Transverse colon (tissue), 4 donors: ENCODE measurements at regions not wholly inside any gene's neighbourhood (a gene's known extent, or its start where the extent isn't known, plus 50 kb on each side); places are given as distances from the start of the nearest gene placed in this dataset.

ENCODE experiments used
- DNase-seq: peaks from one replicate; pipeline ENCODE4 v3.0.0-alpha.2; 2019
- H3K27ac ChIP-seq, 4 donors: fragments of 200-600 bp; sonication (generic); 2 replicates each; pipeline ENCODE4 v1.5.1; 2016 to 2018; ENCODE audit warnings: inconsistent platforms in 4 of 4
- H3K27me3 ChIP-seq: fragments of 200-600 bp; sonication (generic); 2 replicates; pipeline ENCODE4 v1.5.1; 2017; ENCODE audit warnings: inconsistent platforms
- H3K36me3 ChIP-seq, 4 donors: fragments of 200-600 bp; sonication (generic); 2 replicates each; pipeline ENCODE4 v1.5.1; 2017 to 2019; ENCODE audit warnings: inconsistent platforms in 4 of 4
- H3K4me1 ChIP-seq, 4 donors: fragments of 200-600 bp; sonication (generic); 2 replicates each; pipeline ENCODE4 v1.5.1; 2017 to 2020; ENCODE audit warnings: inconsistent platforms in 4 of 4
- H3K4me3 ChIP-seq, 4 donors: fragments of 200-600 bp; sonication (generic); 1 replicate in 1 of 4; 2 replicates in 3 of 4; pipeline versions ENCODE4 v1.5.1 to v1.6.1; 2017 to 2019; ENCODE audit warnings: inconsistent platforms in 4 of 4
- H3K9me3 ChIP-seq, 2 donors: fragments of 200-600 bp; sonication (generic); 2 replicates each; pipeline ENCODE4 v1.5.1; 2017 to 2019; ENCODE audit warnings: inconsistent platforms in 2 of 2
- EP300 ChIP-seq: sonication (generic); formaldehyde crosslinking; IDR thresholded peaks from one replicate; pipeline ENCODE4 v1.6.1; 2017; ENCODE audit warnings: antibody characterized with exemption, low read depth
- POLR2A ChIP-seq: fragments of 450-650 bp; IDR thresholded peaks from one replicate; pipeline ENCODE4 v1.6.1; 2016; ENCODE audit warnings: antibody characterized with exemption, mild to moderate bottlenecking, moderate library complexity
- POLR2AphosphoS5 ChIP-seq, 3 donors: sonication (generic); formaldehyde crosslinking; IDR thresholded peaks; one replicate each; pipeline ENCODE4 v1.6.1; 2016; ENCODE audit warnings: antibody characterized with exemption in 3 of 3
- WGBS, 2 donors: methylation state at CpG; one replicate each; pipeline ENCODE4 v1.1.5; 2018; ENCODE audit warnings: low coverage in 1 of 2; 5-methylcytosine and 5-hydroxymethylcytosine counted together
- in situ Hi-C, 4 donors: fragments of 200-750 bp; cut with MboI; loops; one replicate each; pipeline versions ENCODE4 v1.15.0 to v1.15.1; 2017; ENCODE audit warnings: low sequenced_read_pairs in 3 of 4, low pct_ligation_motif_present in 1 of 4, low pct_unique_long_range_greater_than_20kb in 1 of 4
- intact Hi-C: fragments of 100-400 bp; cut with DNase I; formaldehyde crosslinking; loops from one replicate; pipeline ENCODE4 v1.15.1; 2023; ENCODE audit warnings: low total_unique reads
- TF ChIP-seq, protein P1 (sequence below), 5 experiments: fragments of 200-600 bp in 3 of 5; fragments of 450-650 bp in 2 of 5; sonication (generic) in 3 of 5; IDR thresholded peaks; 1 replicate in 2 of 5; 2 replicates in 3 of 5; pipeline ENCODE4 v1.5.1; 2016 to 2017; ENCODE audit warnings: antibody characterized with exemption in 5 of 5, inconsistent platforms in 3 of 5, mild to moderate bottlenecking in 2 of 5, moderate library complexity in 1 of 5

DNA sequence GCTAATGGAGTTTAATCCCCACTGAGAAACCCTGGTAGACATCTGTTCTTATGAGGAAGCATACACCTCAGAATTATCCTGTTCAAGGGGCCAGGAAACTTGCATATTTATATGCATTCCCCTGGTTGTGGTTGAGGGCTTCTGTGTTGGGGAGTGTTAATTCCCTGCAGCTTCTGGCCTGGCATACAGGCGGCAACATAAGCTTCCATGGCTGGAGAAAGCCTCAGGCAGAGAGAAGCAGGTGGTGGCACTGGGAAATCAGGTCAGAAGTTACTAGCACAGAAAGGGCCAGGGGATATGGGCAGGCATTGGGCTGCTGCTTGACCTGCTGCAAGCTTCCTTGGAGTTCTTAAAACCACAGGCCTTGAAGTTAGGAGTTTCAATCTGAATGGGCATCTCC is 166.1 kb upstream of the SEMA6A start:
- 100% methylated on average over 1 of the region's 1 CpG; no CpG with 5 or more reads in 1 of the 2 donors for WGBS, 2 donors
- H3K9me3 ChIP-seq: no peaks in the 10 kb centered on the region
- peaks cover 0 to 10% (median 3%) of the 10 kb centered on the region in 4 donors for H3K4me1 ChIP-seq
- intact Hi-C loops (no loop called here), in situ Hi-C loops (no loop called here)
- TF ChIP-seq POLR2AphosphoS5 (IDR thresholded peaks at IDR 0.05) (no peak), POLR2A (no peak), EP300 (no peak)
- TF ChIP-seq, protein P1, sequence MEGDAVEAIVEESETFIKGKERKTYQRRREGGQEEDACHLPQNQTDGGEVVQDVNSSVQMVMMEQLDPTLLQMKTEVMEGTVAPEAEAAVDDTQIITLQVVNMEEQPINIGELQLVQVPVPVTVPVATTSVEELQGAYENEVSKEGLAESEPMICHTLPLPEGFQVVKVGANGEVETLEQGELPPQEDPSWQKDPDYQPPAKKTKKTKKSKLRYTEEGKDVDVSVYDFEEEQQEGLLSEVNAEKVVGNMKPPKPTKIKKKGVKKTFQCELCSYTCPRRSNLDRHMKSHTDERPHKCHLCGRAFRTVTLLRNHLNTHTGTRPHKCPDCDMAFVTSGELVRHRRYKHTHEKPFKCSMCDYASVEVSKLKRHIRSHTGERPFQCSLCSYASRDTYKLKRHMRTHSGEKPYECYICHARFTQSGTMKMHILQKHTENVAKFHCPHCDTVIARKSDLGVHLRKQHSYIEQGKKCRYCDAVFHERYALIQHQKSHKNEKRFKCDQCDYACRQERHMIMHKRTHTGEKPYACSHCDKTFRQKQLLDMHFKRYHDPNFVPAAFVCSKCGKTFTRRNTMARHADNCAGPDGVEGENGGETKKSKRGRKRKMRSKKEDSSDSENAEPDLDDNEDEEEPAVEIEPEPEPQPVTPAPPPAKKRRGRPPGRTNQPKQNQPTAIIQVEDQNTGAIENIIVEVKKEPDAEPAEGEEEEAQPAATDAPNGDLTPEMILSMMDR (IDR thresholded peaks at IDR 0.05): no peak
- H3K4me3 ChIP-seq: no peak overlapping the region
- no peaks in the 10 kb centered on the region for H3K27me3 ChIP-seq
- no peak for DNase-seq
- no peak overlapping the region for H3K27ac ChIP-seq
- H3K36me3 ChIP-seq: no peaks in the 10 kb centered on the region

DNA sequence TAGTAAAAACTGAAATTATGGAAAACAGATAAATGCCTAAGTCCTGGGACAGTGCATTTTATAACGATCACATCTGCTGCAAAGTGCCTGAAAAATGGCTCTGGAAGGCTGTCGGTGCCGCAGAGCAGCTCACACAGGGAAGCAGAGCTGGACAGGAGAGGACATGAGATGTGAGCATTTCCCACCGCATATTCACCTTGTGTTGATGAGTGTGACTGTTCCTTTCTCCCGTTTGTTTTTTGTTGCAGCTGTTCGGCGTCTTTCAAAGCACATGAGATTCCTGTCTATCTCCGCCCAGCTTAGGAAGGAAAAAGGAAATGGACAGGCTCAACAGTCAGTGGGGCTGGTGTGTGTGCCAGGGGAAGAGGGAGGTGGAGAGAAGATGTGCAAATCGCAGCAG is 164.9 kb upstream of the SEMA6A start:
- 58 to 59% methylated on average over 9 of the region's 9 CpGs for WGBS, 2 donors
- intact Hi-C loops (no loop called here), in situ Hi-C loops (no loop called here)
- H3K4me3 ChIP-seq: no peak overlapping the region
- H3K27ac ChIP-seq: no peak overlapping the region
- DNase-seq: no peak
- H3K36me3 ChIP-seq: no peaks in the 10 kb centered on the region
- peaks cover 0 to 10% (median 4%) of the 10 kb centered on the region in 4 donors for H3K4me1 ChIP-seq
- TF ChIP-seq EP300: no peak
- TF ChIP-seq POLR2A: no peak
- TF ChIP-seq, protein P1 (IDR thresholded peaks at IDR 0.05): no peak
- no peak for TF ChIP-seq POLR2AphosphoS5 (IDR thresholded peaks at IDR 0.05)
- H3K27me3 ChIP-seq: no peaks in the 10 kb centered on the region
- H3K9me3 ChIP-seq: no peaks in the 10 kb centered on the region

DNA sequence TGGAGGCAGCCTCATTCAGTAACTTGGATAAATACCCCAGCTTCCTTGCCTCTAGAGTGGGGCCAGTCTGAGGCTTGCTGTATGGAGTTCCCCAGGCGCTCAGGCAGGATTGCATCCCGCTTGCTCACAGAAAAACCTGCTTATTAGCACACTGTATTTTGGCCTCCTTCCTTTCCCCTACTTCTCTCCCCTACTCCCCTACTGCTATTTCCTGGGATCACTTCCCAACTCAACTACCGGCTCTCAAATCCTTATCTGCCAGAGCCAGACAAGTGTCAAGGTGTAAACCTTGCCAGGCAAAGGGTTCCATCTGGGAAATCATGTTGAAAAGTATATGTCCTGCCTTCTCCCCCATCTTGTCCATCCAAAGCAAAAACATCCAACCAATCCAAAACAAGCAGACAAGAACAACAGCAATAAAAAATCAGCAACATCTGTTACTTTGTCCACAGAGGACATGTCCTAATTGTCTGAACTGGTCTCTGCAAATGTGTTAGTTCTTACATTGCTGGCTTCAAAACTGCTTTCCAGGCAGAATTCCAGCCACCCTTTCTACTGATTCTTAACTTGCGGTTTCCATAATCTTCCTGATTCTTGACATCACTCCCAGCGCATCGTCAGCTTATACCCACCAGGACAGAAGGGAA is 164.1 kb upstream of the SEMA6A start:
- DNase-seq: no peak
- intact Hi-C loops (no loop called here), in situ Hi-C loops (no loop called here)
- 76 to 80% methylated on average over 4 to 6 of the region's 6 CpGs for WGBS, 2 donors
- Histone ChIP-seq H3K36me3 (no peaks in the 10 kb centered on the region), H3K27me3 (no peaks in the 10 kb centered on the region), H3K27ac (no peak overlapping the region), H3K9me3 (no peaks in the 10 kb centered on the region), H3K4me1 (peaks cover 0 to 15% (median 7%) of the 10 kb centered on the region in 4 donors), H3K4me3 (no peak overlapping the region)
- TF ChIP-seq POLR2AphosphoS5 (IDR thresholded peaks at IDR 0.05): no peak
- no peak for TF ChIP-seq EP300
- no peak for TF ChIP-seq POLR2A
- TF ChIP-seq, protein P1 (IDR thresholded peaks at IDR 0.05): no peak

DNA sequence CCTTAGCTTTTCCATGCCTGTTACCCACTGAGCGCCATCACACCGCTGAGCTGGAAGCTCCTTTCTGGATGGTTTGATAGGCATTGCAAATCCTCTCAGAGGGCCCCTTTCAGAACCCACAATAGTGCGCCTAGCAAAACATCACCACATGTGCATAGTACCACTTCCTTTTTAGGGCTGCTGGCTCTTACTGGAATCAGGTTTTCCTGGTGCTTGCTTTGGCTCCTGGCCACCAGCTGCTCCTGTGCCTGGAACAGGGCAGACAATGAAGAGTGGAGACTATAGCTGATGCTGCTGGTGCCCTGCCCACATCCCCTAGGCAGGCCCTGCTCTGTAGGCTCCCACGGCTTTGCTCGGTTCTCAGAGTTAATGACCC is 163.6 kb upstream of the SEMA6A start:
- DNase-seq: no peak
- in situ Hi-C loops: no loop called here
- Histone ChIP-seq H3K27ac (no peak overlapping the region), H3K27me3 (no peaks in the 10 kb centered on the region), H3K36me3 (no peaks in the 10 kb centered on the region), H3K4me3 (no peak overlapping the region), H3K9me3 (no peaks in the 10 kb centered on the region), H3K4me1 (peaks cover 0 to 15% (median 7%) of the 10 kb centered on the region in 4 donors)
- WGBS, 2 donors: 64% methylated on average over 5 of the region's 5 CpGs; no CpG with 5 or more reads in 1 of the 2 donors
- intact Hi-C loops: no loop called here
- TF ChIP-seq POLR2A (no peak), EP300 (no peak), POLR2AphosphoS5 (IDR thresholded peaks at IDR 0.05) (no peak)
- TF ChIP-seq, protein P1 (IDR thresholded peaks at IDR 0.05): no peak
